Glutamatergic neuron (in vitro differentiated cells): ENCODE measurements at regions not wholly inside any gene's neighbourhood (a gene's known extent, or its start where the extent isn't known, plus 50 kb on each side); places are given as distances from the start of the nearest gene placed in this dataset.
"Not testable (repeated sequence)": the region's sequence is repeated elsewhere in the genome, so short reads cannot be mapped to it uniquely, and the experiment has no call there.

Experiments used
- DNase-seq: peaks from one replicate; pipeline ENCODE4 v3.0.0; 2022
- H3K27ac Mint-ChIP-seq: one replicate; pipeline ENCODE4 v1.8.0; 2020; ENCODE audit warnings: mild to moderate bottlenecking, mixed read lengths, inconsistent platforms; ENCODE audit not compliant: unreplicated experiment
- H3K27me3 Mint-ChIP-seq: one replicate; pipeline ENCODE4 v1.8.0; 2020; ENCODE audit warnings: mild to moderate bottlenecking, moderate library complexity, mixed read lengths, inconsistent platforms; ENCODE audit not compliant: unreplicated experiment
- H3K36me3 Mint-ChIP-seq: one replicate; pipeline ENCODE4 v1.8.0; 2020; ENCODE audit warnings: mild to moderate bottlenecking, mixed read lengths, inconsistent platforms; ENCODE audit not compliant: unreplicated experiment
- H3K4me1 Mint-ChIP-seq: one replicate; pipeline ENCODE4 v1.8.0; 2020; ENCODE audit warnings: mild to moderate bottlenecking, low read depth, mixed read lengths, inconsistent platforms; ENCODE audit not compliant: unreplicated experiment
- H3K4me3 Mint-ChIP-seq: one replicate; pipeline ENCODE4 v1.8.0; 2020; ENCODE audit warnings: mild to moderate bottlenecking, mixed read lengths, inconsistent platforms; ENCODE audit not compliant: unreplicated experiment
- H3K9me3 Mint-ChIP-seq: one replicate; pipeline ENCODE4 v1.8.0; 2020; ENCODE audit warnings: mild to moderate bottlenecking, moderate library complexity, mixed read lengths, inconsistent platforms; ENCODE audit not compliant: unreplicated experiment
- TF ChIP-seq, protein P1 (sequence below): fragments of 200-600 bp; sonication (generic); IDR thresholded peaks from one replicate; pipeline ENCODE4 v1.5.0; 2021; ENCODE audit not compliant: partially characterized antibody, unreplicated experiment

DNA sequence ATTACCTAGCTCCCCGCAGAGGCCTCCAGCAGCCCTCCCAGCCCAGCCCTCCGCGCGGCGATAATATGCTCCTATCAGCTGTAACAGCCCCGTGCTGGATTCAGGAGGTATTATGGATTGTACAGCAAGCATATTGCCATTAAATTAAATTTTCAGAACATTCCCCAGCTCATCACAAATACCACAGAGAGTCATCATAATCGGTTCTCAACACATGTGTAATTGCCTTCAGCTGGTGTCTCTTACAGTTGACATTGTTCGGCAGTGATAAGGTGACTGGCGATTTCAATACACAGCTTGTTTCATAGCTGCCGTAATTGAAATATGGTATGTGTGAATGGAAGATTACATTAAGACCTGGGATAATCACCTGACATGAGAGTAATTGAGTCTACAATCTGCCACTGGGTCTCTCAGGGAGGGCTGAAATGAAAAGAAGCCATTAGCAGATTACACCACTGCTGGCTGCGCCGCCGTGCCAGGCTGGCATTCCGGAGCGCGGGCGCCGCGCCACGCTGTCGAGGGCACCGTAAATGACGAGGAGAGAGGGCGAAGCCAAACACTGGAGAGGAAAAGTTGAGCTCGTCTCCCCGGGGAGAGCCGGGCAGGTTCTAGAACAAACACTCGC, 549.4 kb upstream of the SALL3 start:
- Mint-ChIP-seq H3K9me3 (peaks cover 2% of the 10 kb centered on the region), H3K4me1 (no peaks in the 10 kb centered on the region), H3K36me3 (peaks cover 4% of the 10 kb centered on the region), H3K27ac (no peak overlapping the region), H3K27me3 (peaks cover 5% of the 10 kb centered on the region), H3K4me3 (no peak overlapping the region)
- no peak for DNase-seq
- TF ChIP-seq, protein P1, sequence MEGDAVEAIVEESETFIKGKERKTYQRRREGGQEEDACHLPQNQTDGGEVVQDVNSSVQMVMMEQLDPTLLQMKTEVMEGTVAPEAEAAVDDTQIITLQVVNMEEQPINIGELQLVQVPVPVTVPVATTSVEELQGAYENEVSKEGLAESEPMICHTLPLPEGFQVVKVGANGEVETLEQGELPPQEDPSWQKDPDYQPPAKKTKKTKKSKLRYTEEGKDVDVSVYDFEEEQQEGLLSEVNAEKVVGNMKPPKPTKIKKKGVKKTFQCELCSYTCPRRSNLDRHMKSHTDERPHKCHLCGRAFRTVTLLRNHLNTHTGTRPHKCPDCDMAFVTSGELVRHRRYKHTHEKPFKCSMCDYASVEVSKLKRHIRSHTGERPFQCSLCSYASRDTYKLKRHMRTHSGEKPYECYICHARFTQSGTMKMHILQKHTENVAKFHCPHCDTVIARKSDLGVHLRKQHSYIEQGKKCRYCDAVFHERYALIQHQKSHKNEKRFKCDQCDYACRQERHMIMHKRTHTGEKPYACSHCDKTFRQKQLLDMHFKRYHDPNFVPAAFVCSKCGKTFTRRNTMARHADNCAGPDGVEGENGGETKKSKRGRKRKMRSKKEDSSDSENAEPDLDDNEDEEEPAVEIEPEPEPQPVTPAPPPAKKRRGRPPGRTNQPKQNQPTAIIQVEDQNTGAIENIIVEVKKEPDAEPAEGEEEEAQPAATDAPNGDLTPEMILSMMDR = no peak

DNA sequence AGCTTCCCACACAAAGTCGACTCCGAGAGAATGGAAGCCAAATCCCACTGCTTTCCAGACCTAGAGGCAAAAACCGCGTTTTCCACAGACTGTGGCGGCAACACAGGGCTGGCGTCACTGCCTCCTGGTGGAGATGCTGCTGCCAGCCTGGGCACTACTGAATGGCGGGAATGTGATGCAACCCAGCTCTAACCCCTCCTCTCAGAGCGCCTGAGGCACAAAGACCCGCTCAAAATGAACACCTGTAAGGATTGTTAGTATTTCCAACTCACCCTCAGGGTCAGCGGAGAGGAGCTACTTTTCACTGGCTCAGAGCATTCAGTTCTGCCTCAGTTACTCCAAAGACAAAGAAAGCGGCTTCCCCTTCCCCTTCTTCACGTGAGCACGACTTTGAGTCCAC, 548.0 kb upstream of the SALL3 start:
- H3K27ac Mint-ChIP-seq = no peak overlapping the region
- peaks cover 5% of the 10 kb centered on the region for H3K27me3 Mint-ChIP-seq
- no peak overlapping the region for H3K4me3 Mint-ChIP-seq
- TF ChIP-seq, protein P1 = no peak
- no peak for DNase-seq
- H3K9me3 Mint-ChIP-seq = peaks cover 2% of the 10 kb centered on the region
- peaks cover 4% of the 10 kb centered on the region for H3K36me3 Mint-ChIP-seq
- H3K4me1 Mint-ChIP-seq = no peaks in the 10 kb centered on the region

DNA sequence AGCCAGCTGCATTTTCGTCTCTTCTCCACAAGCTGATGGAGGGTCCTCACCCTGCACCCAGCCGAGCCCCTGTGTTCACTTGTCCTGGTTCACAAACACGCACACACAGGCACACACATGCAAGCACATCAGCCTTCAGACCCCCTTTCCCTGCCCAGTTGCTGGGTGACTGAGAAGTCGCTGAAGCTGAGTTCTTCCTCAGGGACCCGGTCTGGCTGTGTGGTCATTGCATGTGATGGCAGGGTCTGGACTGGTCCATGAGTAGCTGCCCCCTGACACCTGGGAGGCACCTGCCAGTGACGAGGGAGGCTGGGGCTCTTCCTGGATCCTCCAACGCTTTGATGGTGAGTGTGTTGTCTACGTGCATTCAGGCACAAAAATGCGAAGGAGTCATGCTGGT, 546.1 kb upstream of the SALL3 start:
- H3K27ac Mint-ChIP-seq = no peak overlapping the region
- H3K27me3 Mint-ChIP-seq = peaks cover 5% of the 10 kb centered on the region
- H3K4me3 Mint-ChIP-seq = no peak overlapping the region
- TF ChIP-seq, protein P1 = no peak
- no peaks in the 10 kb centered on the region for H3K4me1 Mint-ChIP-seq
- no peak for DNase-seq
- H3K36me3 Mint-ChIP-seq = peaks cover 4% of the 10 kb centered on the region
- peaks cover 4% of the 10 kb centered on the region for H3K9me3 Mint-ChIP-seq

DNA sequence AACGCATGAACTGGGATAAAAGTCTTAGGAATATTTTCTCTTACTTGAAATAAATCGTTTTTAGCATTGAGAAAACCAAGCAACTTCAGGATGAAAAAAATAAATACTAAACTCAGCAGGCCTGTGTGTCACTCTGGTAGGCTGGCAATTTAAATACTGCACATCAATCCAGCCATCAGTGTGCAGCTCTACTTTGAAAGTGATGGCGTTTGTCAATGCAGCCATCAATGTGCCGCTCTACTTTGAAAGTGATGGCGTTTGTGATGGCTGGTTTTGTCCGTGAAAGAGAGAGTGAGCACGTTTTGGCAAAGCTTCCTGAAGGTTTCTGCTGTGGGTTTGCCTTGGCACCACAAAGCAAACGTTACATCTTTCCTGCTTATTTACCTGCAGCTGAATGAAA, 543.5 kb upstream of the SALL3 start:
- peaks cover 7% of the 10 kb centered on the region for H3K9me3 Mint-ChIP-seq
- H3K36me3 Mint-ChIP-seq = peaks cover 4% of the 10 kb centered on the region
- H3K4me1 Mint-ChIP-seq = no peaks in the 10 kb centered on the region
- no peak for DNase-seq
- TF ChIP-seq, protein P1 = no peak
- H3K27ac Mint-ChIP-seq = no peak overlapping the region
- H3K4me3 Mint-ChIP-seq = no peak overlapping the region
- H3K27me3 Mint-ChIP-seq = peaks cover 2% of the 10 kb centered on the region

DNA sequence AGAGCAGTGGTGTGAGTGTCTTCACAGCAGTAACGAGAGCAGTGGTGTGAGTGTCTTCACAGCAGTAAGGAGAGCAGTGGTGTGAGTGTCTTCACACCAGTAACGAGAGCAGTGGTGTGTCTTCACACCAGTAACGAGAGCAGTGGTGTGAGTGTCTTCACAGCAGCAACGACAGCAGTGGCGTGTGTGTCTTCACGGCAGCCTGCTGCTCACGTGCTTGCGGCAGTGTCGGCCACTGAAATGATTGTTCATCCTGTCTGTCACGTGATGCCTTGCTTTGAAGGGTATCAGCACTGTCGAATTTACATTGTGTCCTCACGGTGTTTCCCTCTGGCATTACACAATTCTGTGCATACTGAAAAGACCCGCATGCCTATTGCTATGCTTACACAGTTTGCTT, 541.4 kb upstream of the SALL3 start:
- H3K9me3 Mint-ChIP-seq, DNase-seq, H3K4me1 Mint-ChIP-seq, H3K27ac Mint-ChIP-seq, H3K4me3 Mint-ChIP-seq, H3K27me3 Mint-ChIP-seq, H3K36me3 Mint-ChIP-seq: not testable (repeated sequence)

DNA sequence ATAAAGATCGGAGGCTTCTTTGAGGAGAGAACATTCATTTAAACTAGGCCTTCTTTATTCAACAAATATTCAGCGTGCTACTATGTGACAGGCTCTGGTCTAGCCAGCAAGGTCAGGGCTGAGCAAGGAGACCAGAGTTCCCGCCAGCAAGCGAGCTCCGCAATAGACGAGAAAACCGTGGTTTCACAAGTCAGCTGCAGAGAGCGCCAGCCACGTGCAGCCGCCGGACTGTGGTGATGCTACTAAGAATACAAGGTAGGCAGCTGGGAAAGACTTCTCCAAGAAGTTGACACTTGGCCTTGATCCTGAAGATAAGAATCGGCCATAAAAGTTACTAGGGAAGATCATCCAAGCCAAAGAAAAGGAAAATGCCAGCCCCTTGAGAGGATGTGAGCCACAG, 533.7 kb upstream of the SALL3 start:
- DNase-seq = no peak
- TF ChIP-seq, protein P1 = no peak
- H3K27ac Mint-ChIP-seq = no peak overlapping the region
- H3K4me3 Mint-ChIP-seq = no peak overlapping the region
- no peaks in the 10 kb centered on the region for H3K9me3 Mint-ChIP-seq
- no peaks in the 10 kb centered on the region for H3K4me1 Mint-ChIP-seq
- no peaks in the 10 kb centered on the region for H3K36me3 Mint-ChIP-seq
- no peaks in the 10 kb centered on the region for H3K27me3 Mint-ChIP-seq
